ENCODE measurements at regions not wholly inside any gene's neighbourhood (a gene's known extent, or its start where the extent isn't known, plus 50 kb on each side); places are given as distances from the start of the nearest gene placed in this dataset.

- TF ChIP-seq, protein P1, sequence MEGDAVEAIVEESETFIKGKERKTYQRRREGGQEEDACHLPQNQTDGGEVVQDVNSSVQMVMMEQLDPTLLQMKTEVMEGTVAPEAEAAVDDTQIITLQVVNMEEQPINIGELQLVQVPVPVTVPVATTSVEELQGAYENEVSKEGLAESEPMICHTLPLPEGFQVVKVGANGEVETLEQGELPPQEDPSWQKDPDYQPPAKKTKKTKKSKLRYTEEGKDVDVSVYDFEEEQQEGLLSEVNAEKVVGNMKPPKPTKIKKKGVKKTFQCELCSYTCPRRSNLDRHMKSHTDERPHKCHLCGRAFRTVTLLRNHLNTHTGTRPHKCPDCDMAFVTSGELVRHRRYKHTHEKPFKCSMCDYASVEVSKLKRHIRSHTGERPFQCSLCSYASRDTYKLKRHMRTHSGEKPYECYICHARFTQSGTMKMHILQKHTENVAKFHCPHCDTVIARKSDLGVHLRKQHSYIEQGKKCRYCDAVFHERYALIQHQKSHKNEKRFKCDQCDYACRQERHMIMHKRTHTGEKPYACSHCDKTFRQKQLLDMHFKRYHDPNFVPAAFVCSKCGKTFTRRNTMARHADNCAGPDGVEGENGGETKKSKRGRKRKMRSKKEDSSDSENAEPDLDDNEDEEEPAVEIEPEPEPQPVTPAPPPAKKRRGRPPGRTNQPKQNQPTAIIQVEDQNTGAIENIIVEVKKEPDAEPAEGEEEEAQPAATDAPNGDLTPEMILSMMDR (IDR thresholded peaks at IDR 0.05), result no peak
- TF ChIP-seq POLR2AphosphoS5 (IDR thresholded peaks at IDR 0.05) (no peak), POLR2A (IDR thresholded peaks at IDR 0.05) (no peak)
These were observed 161.5 kb downstream of the ADSS2 start for GRCh38 chr1:244289991-244290785.

All from stomach (tissue), 4 donors.